COLO829 (cell line): ENCODE measurements at regions not wholly inside any gene's neighbourhood (a gene's known extent, or its start where the extent isn't known, plus 50 kb on each side); places are given as distances from the start of the nearest gene placed in this dataset.
A peak's percentile ranks its signal among the peaks of the same experiment; 100 is the strongest.
"Not testable (repeated sequence)": the region's sequence is repeated elsewhere in the genome, so short reads cannot be mapped to it uniquely, and the experiment has no call there.

Experiments
- DNase-seq: peaks from one replicate; pipeline ENCODE4 v3.0.0; 2012; ENCODE audit warnings: low spot score

DNA sequence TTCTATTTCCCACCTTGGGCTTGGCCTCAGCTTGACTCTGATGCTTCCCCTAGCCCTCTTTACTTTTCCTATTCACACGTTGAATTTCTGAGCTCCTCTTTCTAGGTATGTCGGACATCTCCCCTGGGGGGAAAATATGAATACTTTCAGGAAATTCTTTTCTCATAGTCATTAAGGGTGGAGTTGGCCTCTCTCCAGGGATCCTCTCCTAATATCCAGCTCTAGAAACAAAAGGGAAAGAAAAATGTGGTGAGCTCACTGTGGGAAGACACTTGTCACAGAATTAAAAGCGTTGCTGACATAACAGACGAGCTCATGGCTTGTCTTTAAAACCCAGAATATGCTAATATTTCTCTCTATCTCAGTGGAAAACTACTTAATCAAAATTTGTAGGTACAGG is 132.7 kb upstream of the MEX3C start:
- no peak for DNase-seq

DNA sequence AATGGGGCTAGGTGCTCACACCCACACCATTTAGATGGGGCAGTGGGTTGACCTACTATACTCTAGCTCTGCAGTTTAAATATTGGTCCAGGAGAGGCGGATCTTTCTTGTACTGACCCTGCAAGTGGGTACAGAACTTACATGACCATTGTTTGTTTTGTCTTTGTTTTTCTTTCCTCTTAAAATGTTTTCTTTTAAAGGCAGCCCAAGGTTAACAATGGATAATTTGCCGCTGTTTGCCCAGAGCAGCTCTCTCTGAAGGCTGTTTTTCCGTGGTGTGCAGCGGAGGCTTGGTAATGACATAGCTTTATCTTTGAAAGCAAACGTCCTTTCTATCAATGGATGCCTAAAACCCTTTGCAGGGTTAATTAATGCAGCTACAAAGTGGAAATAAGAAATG is 133.3 kb upstream of the MEX3C start:
- DNase-seq, result no peak

GRCh38 chr18:51337406-51337805 is 139.9 kb upstream of the MEX3C start:
- peak; percentile 46 for DNase-seq

DNA sequence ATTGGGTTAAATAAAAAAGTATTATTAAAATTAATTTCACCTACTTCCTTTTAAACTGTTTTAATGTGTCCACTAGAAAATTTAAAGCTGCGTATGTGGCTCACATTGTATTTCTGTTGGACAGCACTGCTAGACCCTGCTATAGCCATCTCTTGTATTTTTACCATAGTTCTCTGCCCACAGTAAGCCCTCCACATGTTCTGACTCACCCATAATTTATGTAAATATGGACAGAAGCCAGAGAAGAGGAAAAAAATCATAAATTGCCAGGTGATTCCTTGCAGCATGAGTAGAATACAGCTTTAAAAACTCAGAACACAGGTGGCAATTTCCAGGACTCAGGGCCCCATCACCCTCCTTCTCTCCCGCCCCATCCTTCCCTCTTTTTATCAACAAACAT is 142.4 kb upstream of the MEX3C start:
- DNase-seq, result no peak

- DNase-seq, result no peak
Observed at GRCh38 chr18:51340332-51340731, 142.9 kb upstream of the MEX3C start.

GRCh38 chr18:51342815-51343214 is 145.3 kb upstream of the MEX3C start:
- DNase-seq, result peak; percentile 42

DNA sequence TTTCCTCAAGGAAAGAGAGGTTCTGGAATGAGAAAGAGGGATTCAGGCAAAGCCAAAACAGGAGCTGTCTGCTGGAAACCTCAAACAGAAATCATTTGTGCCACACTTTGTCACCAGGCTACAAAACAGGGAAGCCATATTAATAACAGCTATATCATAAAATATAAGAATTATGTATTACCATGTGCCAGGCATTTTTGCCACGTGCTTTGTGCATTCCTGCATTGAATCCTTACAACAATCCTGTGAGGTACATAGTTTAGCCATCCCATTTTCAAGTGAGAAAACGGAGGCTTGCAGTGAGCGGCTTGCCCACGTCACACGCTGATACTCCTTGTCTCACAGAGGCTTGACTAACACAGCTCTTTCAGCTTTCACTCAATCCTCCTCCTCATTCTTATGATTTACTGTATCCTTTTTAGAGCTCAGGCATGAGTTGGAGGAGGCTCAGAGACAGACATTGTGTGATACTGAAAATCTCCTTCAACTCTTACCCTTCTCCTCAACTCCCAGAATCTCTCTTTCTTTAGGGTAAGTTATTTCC is 148.4 kb upstream of the MEX3C start:
- DNase-seq, result no peak

GRCh38 chr18:51346404-51346803 is 148.9 kb upstream of the MEX3C start:
- no peak for DNase-seq

DNA sequence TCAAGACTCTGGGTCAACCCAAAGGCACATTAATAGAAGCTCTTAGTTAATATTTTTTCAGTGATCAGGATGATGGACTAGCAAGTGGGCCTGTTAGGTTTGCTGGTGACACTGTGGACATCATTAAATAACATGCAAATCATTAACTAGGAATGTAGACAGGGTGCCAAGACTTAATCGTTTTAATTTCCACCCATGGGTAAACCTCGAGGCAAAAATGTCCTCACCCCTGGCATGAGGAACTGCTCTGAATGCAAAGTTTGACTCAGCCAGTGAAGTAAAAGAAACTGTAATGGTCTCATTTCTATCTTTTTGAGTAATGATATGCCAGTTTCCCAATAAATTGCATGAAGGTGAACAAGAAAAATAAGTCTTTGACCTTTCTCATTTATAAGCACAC is 152.6 kb upstream of the MEX3C start:
- DNase-seq, result no peak

GRCh38 chr18:51355841-51356240 is 158.4 kb upstream of the MEX3C start:
- DNase-seq, result no peak

- DNase-seq, result not testable (repeated sequence)
Observed at GRCh38 chr18:51360301-51360700, 162.8 kb upstream of the MEX3C start.

- peak; percentile 40 for DNase-seq
Observed at GRCh38 chr18:51361130-51361860, 163.8 kb upstream of the MEX3C start.

DNA sequence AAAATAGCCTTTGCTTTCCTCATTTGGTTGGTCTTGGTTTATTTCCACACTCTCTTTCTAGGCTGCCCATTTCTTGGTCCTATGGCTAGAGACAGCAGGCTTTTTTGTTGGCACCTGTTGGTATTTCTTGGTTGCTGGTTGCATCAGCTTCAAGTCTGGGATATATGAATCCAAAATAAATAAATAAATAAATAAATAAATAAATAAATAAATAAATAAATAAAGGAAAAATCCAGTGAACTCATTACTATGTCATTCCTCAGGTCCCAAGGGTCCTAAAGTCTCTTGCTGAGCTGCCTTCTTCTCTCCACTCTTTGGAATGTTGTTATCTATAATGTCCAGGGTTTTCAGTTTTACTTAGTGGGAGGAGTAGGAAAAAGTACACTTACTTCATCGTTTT is 165.9 kb upstream of the MEX3C start:
- DNase-seq, result no peak

DNA sequence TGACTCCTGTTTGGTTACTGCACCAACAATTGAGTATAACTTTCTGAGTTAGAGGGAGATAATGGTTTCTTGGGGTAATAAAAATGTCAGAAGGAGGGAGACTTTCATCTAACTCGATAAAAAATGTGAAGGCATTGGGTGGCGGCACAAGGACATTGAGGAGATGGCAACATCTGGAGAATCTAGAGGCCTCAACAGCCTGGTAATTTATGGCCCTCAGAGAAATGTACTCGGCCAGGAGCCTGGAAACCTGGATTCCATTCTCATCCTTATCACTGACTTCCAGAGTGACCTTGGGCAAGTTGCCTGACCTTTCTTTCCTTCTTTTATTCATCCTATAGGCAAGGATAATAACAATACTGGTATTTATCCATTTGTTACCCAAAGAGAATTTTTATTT is 173.5 kb upstream of the MEX3C start:
- no peak for DNase-seq

GRCh38 chr18:51371929-51372328 is 174.4 kb upstream of the MEX3C start:
- no peak for DNase-seq

- DNase-seq, result no peak
Observed at GRCh38 chr18:51382081-51382480, 184.6 kb upstream of the MEX3C start.

DNA sequence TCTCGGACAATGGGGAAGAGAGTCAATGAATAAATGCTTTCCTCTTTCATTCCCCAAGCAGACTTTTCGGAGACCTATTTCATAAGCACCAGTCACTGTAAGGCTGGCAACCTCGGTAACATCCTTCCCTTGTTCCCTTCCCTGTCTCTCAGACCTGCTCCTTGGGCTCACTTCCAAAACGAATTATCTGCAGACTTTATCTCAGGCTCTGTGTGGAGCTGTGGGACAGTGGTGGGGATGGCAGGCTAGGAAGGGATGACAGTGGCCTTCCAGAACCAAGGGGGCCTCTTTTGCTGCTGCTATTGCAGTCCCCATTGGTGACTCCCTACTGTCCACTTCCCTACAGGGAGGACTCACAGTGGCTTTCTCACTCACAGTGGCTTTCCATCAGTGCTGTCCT is 185.6 kb upstream of the MEX3C start:
- DNase-seq, result no peak

- DNase-seq, result no peak
Observed at GRCh38 chr18:51383711-51384110, 186.2 kb upstream of the MEX3C start.

DNA sequence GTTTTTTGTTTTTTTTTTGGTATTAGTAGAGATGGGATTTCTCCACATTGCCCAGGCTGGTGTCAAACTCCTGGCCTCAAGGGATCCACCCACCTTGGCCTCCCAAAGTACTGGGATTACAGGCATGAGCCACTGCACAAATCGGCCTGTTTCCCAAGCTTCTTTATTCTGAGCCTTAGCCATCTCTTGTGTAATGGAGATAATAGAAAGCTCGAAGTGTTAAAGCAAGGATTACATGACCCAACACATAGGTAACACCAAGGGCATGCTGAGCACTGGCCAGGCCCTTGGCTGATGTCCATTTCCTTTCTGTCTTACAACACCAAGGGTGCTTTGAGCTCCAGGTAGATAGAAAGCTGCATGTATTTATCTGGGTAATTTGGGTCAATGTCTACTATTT is 187.8 kb upstream of the MEX3C start:
- no peak for DNase-seq

- no peak for DNase-seq
Observed at GRCh38 chr18:51390702-51391101, 193.2 kb upstream of the MEX3C start.

DNA sequence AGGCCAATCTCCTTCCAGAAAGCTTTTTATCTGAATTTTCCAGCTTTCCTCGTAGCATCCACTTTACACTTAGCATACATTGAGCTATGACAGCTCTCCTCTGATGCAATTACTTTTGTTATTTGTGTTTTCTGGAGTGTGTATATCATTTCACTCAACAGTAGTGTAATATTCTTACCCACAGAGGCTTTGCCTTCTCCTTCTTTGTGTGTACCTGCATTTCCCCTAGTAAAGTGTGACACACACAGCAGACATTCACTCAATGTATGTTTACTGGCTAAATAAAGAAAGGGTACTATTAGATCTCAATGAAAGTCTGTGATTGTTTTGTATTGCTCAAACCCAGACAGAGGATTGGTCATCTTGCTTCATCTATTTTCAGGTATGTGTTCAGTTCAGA is 193.7 kb upstream of the MEX3C start:
- no peak for DNase-seq

DNA sequence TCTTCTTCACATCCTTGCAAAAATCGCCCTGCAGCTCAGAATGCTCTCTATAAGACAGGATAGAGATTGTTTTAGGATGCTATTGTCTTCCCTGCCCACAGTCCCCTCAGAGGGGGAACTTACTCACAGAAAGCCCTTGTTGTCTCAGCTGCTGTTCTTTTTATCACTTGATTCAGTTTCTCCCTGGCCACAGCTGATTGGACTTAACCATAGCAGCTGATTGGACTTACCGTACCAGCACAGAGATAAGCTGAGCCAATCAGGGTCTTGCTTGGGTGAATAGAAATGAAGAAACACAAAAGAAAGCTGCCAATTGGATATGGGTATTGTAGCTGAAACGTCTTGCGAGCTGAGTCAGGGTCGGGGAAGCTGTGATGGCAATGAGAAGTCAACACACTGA is 194.2 kb upstream of the MEX3C start:
- DNase-seq, result no peak

DNA sequence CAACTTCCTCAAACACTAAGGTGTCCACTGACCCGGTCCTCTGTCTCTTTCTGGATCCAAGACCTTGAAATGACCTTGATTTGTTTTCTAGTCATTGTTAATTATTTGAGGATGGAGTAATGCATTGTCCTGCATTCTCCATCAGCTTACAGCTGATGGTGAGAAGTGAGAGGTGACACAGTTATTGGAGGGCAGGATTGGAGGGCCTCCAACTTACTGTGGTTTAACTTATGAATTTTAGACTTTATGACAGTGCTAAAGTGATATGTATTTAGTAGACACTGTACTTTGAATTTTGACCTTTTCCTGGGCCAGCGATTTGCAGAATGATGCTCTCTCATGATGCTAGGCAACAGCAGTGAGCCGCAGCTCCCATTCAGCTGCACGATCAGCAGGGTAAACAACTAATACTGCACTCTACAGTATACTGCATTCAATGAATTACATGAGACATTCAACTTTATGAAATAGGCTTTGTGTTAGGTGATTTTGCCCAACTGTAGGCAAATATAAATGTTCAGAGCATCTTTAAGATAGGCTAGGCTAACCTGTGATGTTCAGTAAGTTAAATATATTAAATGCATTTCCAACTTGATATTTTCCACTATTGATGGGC is 200.0 kb upstream of the MEX3C start:
- no peak for DNase-seq

GRCh38 chr18:51398104-51398503 is 200.6 kb upstream of the MEX3C start:
- no peak for DNase-seq
